Right lobe of liver (tissue), 6 donors: ENCODE measurements at regions not wholly inside any gene's neighbourhood (a gene's known extent, or its start where the extent isn't known, plus 50 kb on each side); places are given as distances from the start of the nearest gene placed in this dataset.

Source experiments
- ATAC-seq, 4 donors: fragments of 200-7000 bp; cut with Tn5 transposase; one replicate each; pipeline ENCODE4 v1.9.1; 2020; ENCODE audit warnings: mild to moderate bottlenecking in 4 of 4, moderate library complexity in 4 of 4
- DNase-seq, 3 donors: peaks; one replicate each; pipeline ENCODE4 v3.0.0-alpha.2; 2020
- H3K27ac ChIP-seq, 3 donors: fragments of 200-600 bp; one replicate each; pipeline ENCODE4 v1.8.0; 2022
- H3K27me3 ChIP-seq, 2 donors: fragments of 200-600 bp; one replicate each; pipeline ENCODE4 v1.8.0; 2022
- H3K36me3 ChIP-seq, 4 donors: fragments of 200-600 bp; sonication (generic) in 1 of 4; one replicate each; pipeline versions ENCODE4 v1.5.1 to v1.8.0; 2017 to 2022; ENCODE audit warnings: control low read depth in 1 of 4
- H3K4me1 ChIP-seq, 4 donors: fragments of 200-600 bp; sonication (generic) in 1 of 4; one replicate each; pipeline versions ENCODE4 v1.5.1 to v1.8.0; 2017 to 2022; ENCODE audit warnings: control low read depth in 1 of 4
- H3K4me3 ChIP-seq, 3 donors: fragments of 200-600 bp; one replicate each; pipeline ENCODE4 v1.8.0; 2022
- H3K9me3 ChIP-seq, 4 donors: fragments of 200-600 bp; sonication (generic) in 1 of 4; one replicate each; pipeline versions ENCODE4 v1.5.1 to v1.8.0; 2017 to 2022; ENCODE audit warnings: control low read depth in 1 of 4
- CTCF ChIP-seq, 4 donors: fragments of 200-600 bp in 3 of 4; fragments of 450-650 bp in 1 of 4; IDR thresholded peaks; one replicate each; pipeline versions ENCODE4 v1.5.1 to v1.8.0; 2016 to 2022; ENCODE audit warnings: antibody characterized with exemption in 4 of 4, mild to moderate bottlenecking in 2 of 4
- POLR2A ChIP-seq: fragments of 450-650 bp; IDR thresholded peaks from one replicate; pipeline ENCODE4 v1.6.1; 2017; ENCODE audit warnings: antibody characterized with exemption, mild to moderate bottlenecking
- WGBS: methylation state at CpG from one replicate; pipeline ENCODE4 v1.1.6; 2018; ENCODE audit warnings: low coverage, low lambda C conversion rate; ENCODE audit not compliant: insufficient coverage; ENCODE audit errors: missing lambda C conversion rate; 5-methylcytosine and 5-hydroxymethylcytosine counted together
- intact Hi-C, 2 donors: fragments of 100-400 bp; cut with DNase I; formaldehyde crosslinking; loops; one replicate each; pipeline versions ENCODE4 v1.11.2 to v1.14.1; 2022
- donor health status: DM: no; HTN: yes; CAD: no.
- donor health status: DM: no; HTN: no; CAD: no.
- donor health status: DM: no; HTN: no; CAD: no.
- donor health status: DM: no; HTN: yes; CAD: no.
- donor health status: DM: no; HTN: yes; CAD: no.

- no peak for TF ChIP-seq CTCF (IDR thresholded peaks at IDR 0.05)
- TF ChIP-seq POLR2A = no peak
- intact Hi-C loops = no loop called here
- no peak overlapping the region for H3K27ac ChIP-seq
- H3K4me1 ChIP-seq = no peaks in the 10 kb centered on the region
- ATAC-seq = peak in 3 of 4 donors; percentile 36 to 64 (median 50)
- H3K4me3 ChIP-seq = no peak overlapping the region
- DNase-seq = no peak
- no peaks in the 10 kb centered on the region for H3K9me3 ChIP-seq
- no peaks in the 10 kb centered on the region for H3K27me3 ChIP-seq
- no peaks in the 10 kb centered on the region for H3K36me3 ChIP-seq
- 23% methylated on average over 10 of the region's 11 CpGs for WGBS
Measured at GRCh38 chr5:107772418-107773310, 101.9 kb upstream of the EFNA5 start.

GRCh38 chr5:107771926-107772325 is 101.2 kb upstream of the EFNA5 start:
- no peak for ATAC-seq
- TF ChIP-seq CTCF (IDR thresholded peaks at IDR 0.05) (no peak), POLR2A (no peak)
- H3K9me3 ChIP-seq = no peaks in the 10 kb centered on the region
- intact Hi-C loops = no loop called here
- no peak overlapping the region for H3K4me3 ChIP-seq
- no peak overlapping the region for H3K27ac ChIP-seq
- H3K27me3 ChIP-seq = no peaks in the 10 kb centered on the region
- H3K36me3 ChIP-seq = no peaks in the 10 kb centered on the region
- no peaks in the 10 kb centered on the region for H3K4me1 ChIP-seq
- DNase-seq = no peak

- WGBS = 67% methylated on average over 7 of the region's 7 CpGs
Measured at GRCh38 chr5:107770051-107770450, 99.3 kb upstream of the EFNA5 start.

GRCh38 chr5:107769519-107769918 is 98.8 kb upstream of the EFNA5 start:
- intact Hi-C loops = no loop called here
- ATAC-seq (no peak), DNase-seq (no peak)
- 50% methylated on average over 4 of the region's 5 CpGs for WGBS
- Histone ChIP-seq H3K27me3 (no peaks in the 10 kb centered on the region), H3K4me3 (no peak overlapping the region), H3K9me3 (no peaks in the 10 kb centered on the region), H3K27ac (no peak overlapping the region), H3K36me3 (no peaks in the 10 kb centered on the region), H3K4me1 (no peaks in the 10 kb centered on the region)
- TF ChIP-seq CTCF (IDR thresholded peaks at IDR 0.05) (no peak), POLR2A (no peak)

More at GRCh38 chr5:107770051-107770450, 99.3 kb upstream of the EFNA5 start:
- Histone ChIP-seq H3K27ac (no peak overlapping the region), H3K36me3 (no peaks in the 10 kb centered on the region), H3K9me3 (no peaks in the 10 kb centered on the region), H3K27me3 (no peaks in the 10 kb centered on the region), H3K4me3 (no peak overlapping the region), H3K4me1 (no peaks in the 10 kb centered on the region)
- intact Hi-C loops = no loop called here
- TF ChIP-seq CTCF (IDR thresholded peaks at IDR 0.05) (no peak), POLR2A (no peak)
- no peak for ATAC-seq
- no peak for DNase-seq
